ENCODE measurements at regions not wholly inside any gene's neighbourhood (a gene's known extent, or its start where the extent isn't known, plus 50 kb on each side); places are given as distances from the start of the nearest gene placed in this dataset.

- no peaks in the 10 kb centered on the region for H3K4me1 ChIP-seq
- no peaks in the 10 kb centered on the region for H3K9me3 ChIP-seq
- no peak overlapping the region for H3K27ac ChIP-seq
- H3K4me2 ChIP-seq = no peak overlapping the region
- H3K9ac ChIP-seq = no peak overlapping the region
- no peak overlapping the region for H3K4me3 ChIP-seq
- no peak for TF ChIP-seq Cebpa-rat (IDR thresholded peaks at IDR 0.05)
- H4K20me1 ChIP-seq = no peaks in the 10 kb centered on the region
- no peaks in the 10 kb centered on the region for H3K27me3 ChIP-seq
- H3K36me3 ChIP-seq = no peaks in the 10 kb centered on the region
Observed at GRCh38 chr1:189596197-189596596, 881.5 kb downstream of the BRINP3 start.

- H3K4me2 ChIP-seq = no peak overlapping the region
- no peak for TF ChIP-seq Cebpa-rat (IDR thresholded peaks at IDR 0.05)
- no peaks in the 10 kb centered on the region for H3K9me3 ChIP-seq
- no peaks in the 10 kb centered on the region for H4K20me1 ChIP-seq
- no peaks in the 10 kb centered on the region for H3K36me3 ChIP-seq
- H3K4me1 ChIP-seq = no peaks in the 10 kb centered on the region
- no peak overlapping the region for H3K27ac ChIP-seq
- H3K4me3 ChIP-seq = no peak overlapping the region
- H3K9ac ChIP-seq = no peak overlapping the region
- H3K27me3 ChIP-seq = no peaks in the 10 kb centered on the region
Observed at GRCh38 chr1:189597083-189597482, 880.6 kb downstream of the BRINP3 start.

GRCh38 chr1:189605226-189605625 is 872.4 kb downstream of the BRINP3 start:
- no peaks in the 10 kb centered on the region for H3K27me3 ChIP-seq
- TF ChIP-seq Cebpa-rat (IDR thresholded peaks at IDR 0.05) = no peak
- H3K9me3 ChIP-seq = no peaks in the 10 kb centered on the region
- no peaks in the 10 kb centered on the region for H4K20me1 ChIP-seq
- H3K4me2 ChIP-seq = no peak overlapping the region
- no peak overlapping the region for H3K9ac ChIP-seq
- no peak overlapping the region for H3K4me3 ChIP-seq
- H3K27ac ChIP-seq = no peak overlapping the region
- H3K4me1 ChIP-seq = no peaks in the 10 kb centered on the region
- no peaks in the 10 kb centered on the region for H3K36me3 ChIP-seq

GRCh38 chr1:189606047-189606446 is 871.6 kb downstream of the BRINP3 start:
- Histone ChIP-seq H3K27me3 (no peaks in the 10 kb centered on the region), H4K20me1 (no peaks in the 10 kb centered on the region), H3K9me3 (no peaks in the 10 kb centered on the region), H3K27ac (no peak overlapping the region), H3K36me3 (no peaks in the 10 kb centered on the region), H3K4me3 (no peak overlapping the region), H3K4me1 (no peaks in the 10 kb centered on the region), H3K4me2 (no peak overlapping the region), H3K9ac (no peak overlapping the region)
- no peak for TF ChIP-seq Cebpa-rat (IDR thresholded peaks at IDR 0.05)

GRCh38 chr1:189606795-189607476 is 870.7 kb downstream of the BRINP3 start:
- Histone ChIP-seq H3K9ac (no peak overlapping the region), H3K4me3 (no peak overlapping the region), H3K4me1 (no peaks in the 10 kb centered on the region), H3K9me3 (no peaks in the 10 kb centered on the region), H3K27ac (no peak overlapping the region), H3K36me3 (no peaks in the 10 kb centered on the region), H3K27me3 (no peaks in the 10 kb centered on the region), H3K4me2 (no peak overlapping the region), H4K20me1 (no peaks in the 10 kb centered on the region)
- no peak for TF ChIP-seq Cebpa-rat (IDR thresholded peaks at IDR 0.05)

- Histone ChIP-seq H3K4me2 (no peak overlapping the region), H3K4me3 (no peak overlapping the region), H3K4me1 (no peaks in the 10 kb centered on the region), H3K27ac (no peak overlapping the region), H3K9me3 (no peaks in the 10 kb centered on the region), H3K36me3 (no peaks in the 10 kb centered on the region), H3K9ac (no peak overlapping the region), H4K20me1 (no peaks in the 10 kb centered on the region), H3K27me3 (no peaks in the 10 kb centered on the region)
- no peak for TF ChIP-seq Cebpa-rat (IDR thresholded peaks at IDR 0.05)
Observed at GRCh38 chr1:189607477-189608096, 870.1 kb downstream of the BRINP3 start.

- Histone ChIP-seq H3K4me1 (no peaks in the 10 kb centered on the region), H3K27me3 (no peaks in the 10 kb centered on the region), H3K9me3 (no peaks in the 10 kb centered on the region), H3K9ac (no peak overlapping the region), H3K27ac (no peak overlapping the region), H4K20me1 (no peaks in the 10 kb centered on the region), H3K36me3 (no peaks in the 10 kb centered on the region), H3K4me2 (no peak overlapping the region), H3K4me3 (no peak overlapping the region)
- TF ChIP-seq Cebpa-rat (IDR thresholded peaks at IDR 0.05) = no peak
Observed at GRCh38 chr1:189609167-189609566, 868.5 kb downstream of the BRINP3 start.

GRCh38 chr1:189616893-189617292 is 860.8 kb downstream of the BRINP3 start:
- Histone ChIP-seq H3K27ac (no peak overlapping the region), H3K4me3 (no peak overlapping the region), H3K4me1 (no peaks in the 10 kb centered on the region), H3K9me3 (no peaks in the 10 kb centered on the region), H3K36me3 (no peaks in the 10 kb centered on the region), H3K4me2 (no peak overlapping the region), H3K9ac (no peak overlapping the region), H3K27me3 (no peaks in the 10 kb centered on the region), H4K20me1 (no peaks in the 10 kb centered on the region)
- no peak for TF ChIP-seq Cebpa-rat (IDR thresholded peaks at IDR 0.05)

- no peaks in the 10 kb centered on the region for H3K27me3 ChIP-seq
- H3K36me3 ChIP-seq = no peaks in the 10 kb centered on the region
- no peak overlapping the region for H3K4me2 ChIP-seq
- no peak overlapping the region for H3K9ac ChIP-seq
- no peak overlapping the region for H3K4me3 ChIP-seq
- H4K20me1 ChIP-seq = no peaks in the 10 kb centered on the region
- TF ChIP-seq Cebpa-rat (IDR thresholded peaks at IDR 0.05) = no peak
- no peaks in the 10 kb centered on the region for H3K4me1 ChIP-seq
- H3K9me3 ChIP-seq = no peaks in the 10 kb centered on the region
- no peak overlapping the region for H3K27ac ChIP-seq
Observed at GRCh38 chr1:189619682-189620332, 857.9 kb downstream of the BRINP3 start.

GRCh38 chr1:189620471-189620870 is 857.2 kb downstream of the BRINP3 start:
- Histone ChIP-seq H4K20me1 (no peaks in the 10 kb centered on the region), H3K27ac (no peak overlapping the region), H3K27me3 (no peaks in the 10 kb centered on the region), H3K9me3 (no peaks in the 10 kb centered on the region), H3K4me2 (no peak overlapping the region), H3K36me3 (no peaks in the 10 kb centered on the region), H3K4me1 (no peaks in the 10 kb centered on the region), H3K4me3 (no peak overlapping the region), H3K9ac (no peak overlapping the region)
- no peak for TF ChIP-seq Cebpa-rat (IDR thresholded peaks at IDR 0.05)

Measured in BLaER1 (cell line).